ENCODE measurements at regions not wholly inside any gene's neighbourhood (a gene's known extent, or its start where the extent isn't known, plus 50 kb on each side); places are given as distances from the start of the nearest gene placed in this dataset.

DNA sequence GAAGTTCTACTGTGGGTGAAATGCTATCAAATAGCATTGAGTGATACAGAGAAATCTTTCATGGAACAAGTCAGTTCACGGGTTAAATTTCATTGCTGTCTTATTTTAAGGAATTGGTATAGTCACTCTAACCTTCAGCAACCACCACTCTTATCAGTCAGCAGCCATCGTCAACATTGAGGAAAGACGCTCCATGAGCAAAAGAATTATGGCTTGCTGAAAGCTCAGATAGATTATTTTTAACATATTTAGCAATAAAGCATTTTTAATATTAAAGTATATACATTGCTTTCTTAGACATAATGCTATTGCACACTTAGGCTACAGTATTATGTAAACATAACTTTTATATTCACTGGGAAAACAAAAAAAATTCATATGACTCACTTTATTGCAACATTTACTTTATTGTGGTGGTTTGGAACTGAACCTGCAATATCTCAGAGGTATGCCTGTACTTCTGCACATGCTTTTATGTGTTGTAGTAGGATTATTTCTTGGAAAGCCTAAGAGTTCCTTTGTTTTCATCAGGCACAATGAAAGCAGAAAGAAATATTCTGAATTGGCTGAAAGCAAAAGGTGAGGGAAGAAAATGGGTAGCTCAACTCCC, 586.7 kb downstream of the GBA3 start:
- H2BK20ac ChIP-seq (ENCODE audit: low read depth, low read length) = no peak overlapping the region
- H3K4ac ChIP-seq (ENCODE audit: low read depth, low read length) = no peak overlapping the region
- in situ Hi-C loops (cut with MboI; ENCODE audit: low sequenced_read_pairs) (no loop called here), dilution Hi-C loops (cut with HindIII; ENCODE audit: low sequenced_read_pairs, unreplicated experiment) (no loop called here), intact Hi-C loops (cut with micrococcal nuclease) (no loop called here)
- no peak overlapping the region for H4K8ac ChIP-seq (ENCODE audit: low read depth in 2 of 2, low read length in 2 of 2)
- no peak overlapping the region for H4K5ac ChIP-seq (ENCODE audit: low read depth, low read length)
- H2AK5ac ChIP-seq (ENCODE audit: low read depth, low read length) = no peak overlapping the region
- no peak overlapping the region for H3K4me3 ChIP-seq (ENCODE audit: insufficient read depth, low read depth, low read length)
- TF ChIP-seq CHD1 (IDR thresholded peaks at IDR 0.05; ENCODE audit: low read depth, low read length) (no peak), RFX5 (IDR thresholded peaks at IDR 0.05; ENCODE audit: low read depth, low read length) (no peak), CEBPB (IDR thresholded peaks at IDR 0.05; ENCODE audit: low read depth, low read length) (no peak), POLR2A (IDR thresholded peaks at IDR 0.05; ENCODE audit: low read depth, low read length) (no peak), ELK1 (IDR thresholded peaks at IDR 0.05; ENCODE audit: borderline replicate concordance, low read depth, low read length) (no peak), FOS (IDR thresholded peaks at IDR 0.05; ENCODE audit: low read depth, low read length) (no peak), RAD21 (IDR thresholded peaks at IDR 0.05; ENCODE audit: low read length) (no peak), USF2 (IDR thresholded peaks at IDR 0.05; ENCODE audit: low read depth, low read length) (no peak), MXI1 (IDR thresholded peaks at IDR 0.05; ENCODE audit: borderline replicate concordance, low read depth, low read length) (no peak), RCOR1 (IDR thresholded peaks at IDR 0.05; ENCODE audit: insufficient replicate concordance, low read length) (no peak), MAZ (IDR thresholded peaks at IDR 0.05; ENCODE audit: borderline replicate concordance, low read depth, low read length) (no peak), NFE2L2 (IDR thresholded peaks at IDR 0.05; ENCODE audit: low read depth, low read length) (no peak), MAFK (IDR thresholded peaks at IDR 0.05; ENCODE audit: low read depth, low read length) (no peak), SMC3 (IDR thresholded peaks at IDR 0.05; ENCODE audit: low read depth, low read length) (no peak), BHLHE40 (IDR thresholded peaks at IDR 0.05; ENCODE audit: low read depth, low read length) (no peak)
- TF ChIP-seq, protein P1, sequence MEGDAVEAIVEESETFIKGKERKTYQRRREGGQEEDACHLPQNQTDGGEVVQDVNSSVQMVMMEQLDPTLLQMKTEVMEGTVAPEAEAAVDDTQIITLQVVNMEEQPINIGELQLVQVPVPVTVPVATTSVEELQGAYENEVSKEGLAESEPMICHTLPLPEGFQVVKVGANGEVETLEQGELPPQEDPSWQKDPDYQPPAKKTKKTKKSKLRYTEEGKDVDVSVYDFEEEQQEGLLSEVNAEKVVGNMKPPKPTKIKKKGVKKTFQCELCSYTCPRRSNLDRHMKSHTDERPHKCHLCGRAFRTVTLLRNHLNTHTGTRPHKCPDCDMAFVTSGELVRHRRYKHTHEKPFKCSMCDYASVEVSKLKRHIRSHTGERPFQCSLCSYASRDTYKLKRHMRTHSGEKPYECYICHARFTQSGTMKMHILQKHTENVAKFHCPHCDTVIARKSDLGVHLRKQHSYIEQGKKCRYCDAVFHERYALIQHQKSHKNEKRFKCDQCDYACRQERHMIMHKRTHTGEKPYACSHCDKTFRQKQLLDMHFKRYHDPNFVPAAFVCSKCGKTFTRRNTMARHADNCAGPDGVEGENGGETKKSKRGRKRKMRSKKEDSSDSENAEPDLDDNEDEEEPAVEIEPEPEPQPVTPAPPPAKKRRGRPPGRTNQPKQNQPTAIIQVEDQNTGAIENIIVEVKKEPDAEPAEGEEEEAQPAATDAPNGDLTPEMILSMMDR (conservative IDR thresholded peaks at IDR 0.05; ENCODE audit: low read depth, low read length) = no peak
- H3K4me2 ChIP-seq (ENCODE audit: low read depth, low read length) = no peak overlapping the region
- H3K36me3 ChIP-seq (ENCODE audit: control insufficient read depth, insufficient read depth, low read length) = no peaks in the 10 kb centered on the region
- H2AK9ac ChIP-seq (replicated peaks; ENCODE audit: low read depth, low read length, poor library complexity) = no peak overlapping the region
- H2BK15ac ChIP-seq (ENCODE audit: low read depth, low read length) = no peak overlapping the region
- no peaks in the 10 kb centered on the region for H3K9me1 ChIP-seq (ENCODE audit: insufficient read depth, low read length)
- H3K4me1 ChIP-seq (ENCODE audit: control insufficient read depth, insufficient read depth, low read length) = no peaks in the 10 kb centered on the region
- H4K91ac ChIP-seq (ENCODE audit: insufficient read depth, low read depth, low read length) = no peak overlapping the region
- H3K9ac ChIP-seq (ENCODE audit: low read depth, low read length) = no peak overlapping the region
- H4K20me1 ChIP-seq (ENCODE audit: insufficient read depth, low read length) = no peaks in the 10 kb centered on the region
- H2BK120ac ChIP-seq (ENCODE audit: low read depth, low read length) = no peak overlapping the region
- no TSS peak for BruUV-seq (replicated peaks)
- H2AFZ ChIP-seq (replicated peaks; ENCODE audit: low read length, poor library complexity) = no peak overlapping the region
- no peak overlapping the region for H3K14ac ChIP-seq (replicated peaks; ENCODE audit: low read depth, low read length)
- CTCF ChIA-PET = no interaction called here
- no peak overlapping the region for H3K23ac ChIP-seq (ENCODE audit: low read depth, low read length)
- no CpG with 5 or more reads among the region's 3 CpGs for WGBS, 2 experiments (ENCODE audit: extremely low coverage in 2 of 2, insufficient read length in 1 of 2)
- POLR2A ChIA-PET (ENCODE audit: unreplicated experiment) = no interaction called here
- ATAC-seq (ENCODE audit: low read depth) (no peak), DNase-seq (no peak)
- no peaks in the 10 kb centered on the region; the same call in 1 of the 2 replicates for H3K9me3 ChIP-seq (ENCODE audit: control insufficient read depth, insufficient read depth, low read length)
- H3K27me3 ChIP-seq (ENCODE audit: control insufficient read depth, insufficient read depth, low read length) = no peaks in the 10 kb centered on the region
- no peak overlapping the region for H3K56ac ChIP-seq (ENCODE audit: extremely low read depth, insufficient read depth, low read length)
- H3K18ac ChIP-seq (ENCODE audit: low read depth, low read length) = no peak overlapping the region
- H3K79me1 ChIP-seq (ENCODE audit: low read depth in 1 of 2, low read length in 2 of 2) = no peaks in the 10 kb centered on the region
- H3K27ac ChIP-seq (ENCODE audit: insufficient read depth, low read length) = no peak overlapping the region
- no peak overlapping the region for H2BK5ac ChIP-seq (ENCODE audit: low read depth, low read length, poor library complexity, severe bottlenecking)
